ENCODE measurements at regions not wholly inside any gene's neighbourhood (a gene's known extent, or its start where the extent isn't known, plus 50 kb on each side); places are given as distances from the start of the nearest gene placed in this dataset.

DNA sequence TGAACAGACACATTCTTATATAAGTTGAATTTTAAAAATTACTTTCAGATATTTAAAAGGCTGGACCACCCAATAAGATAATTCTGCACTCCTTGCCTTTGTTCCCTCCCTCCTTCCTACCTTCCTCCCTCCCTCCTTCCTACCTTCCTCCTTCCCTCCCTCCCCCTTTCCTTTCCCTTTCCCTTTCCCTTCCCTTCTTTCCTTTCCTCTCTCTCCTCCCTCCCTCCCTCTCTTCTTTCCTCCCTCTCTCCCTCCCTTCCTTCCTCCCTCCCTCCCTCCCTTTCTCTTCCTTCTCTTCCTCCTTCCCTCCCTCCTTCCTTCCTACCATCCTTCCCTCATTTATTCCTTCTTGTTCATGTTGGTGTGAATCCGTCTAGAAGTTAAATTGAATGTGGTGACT is 93.0 kb downstream of the ATP6V1G3 start:
- no peak for DNase-seq
- Histone ChIP-seq H3K27ac (no peak overlapping the region), H3K4me3 (ENCODE audit: low read depth, low read length) (no peak overlapping the region), H3K27me3 (ENCODE audit: insufficient read depth, low read depth, severe bottlenecking) (no peaks in the 10 kb centered on the region), H3K9me3 (ENCODE audit: severe bottlenecking) (no peaks in the 10 kb centered on the region), H3K36me3 (no peaks in the 10 kb centered on the region)
- TF ChIP-seq, protein P1, sequence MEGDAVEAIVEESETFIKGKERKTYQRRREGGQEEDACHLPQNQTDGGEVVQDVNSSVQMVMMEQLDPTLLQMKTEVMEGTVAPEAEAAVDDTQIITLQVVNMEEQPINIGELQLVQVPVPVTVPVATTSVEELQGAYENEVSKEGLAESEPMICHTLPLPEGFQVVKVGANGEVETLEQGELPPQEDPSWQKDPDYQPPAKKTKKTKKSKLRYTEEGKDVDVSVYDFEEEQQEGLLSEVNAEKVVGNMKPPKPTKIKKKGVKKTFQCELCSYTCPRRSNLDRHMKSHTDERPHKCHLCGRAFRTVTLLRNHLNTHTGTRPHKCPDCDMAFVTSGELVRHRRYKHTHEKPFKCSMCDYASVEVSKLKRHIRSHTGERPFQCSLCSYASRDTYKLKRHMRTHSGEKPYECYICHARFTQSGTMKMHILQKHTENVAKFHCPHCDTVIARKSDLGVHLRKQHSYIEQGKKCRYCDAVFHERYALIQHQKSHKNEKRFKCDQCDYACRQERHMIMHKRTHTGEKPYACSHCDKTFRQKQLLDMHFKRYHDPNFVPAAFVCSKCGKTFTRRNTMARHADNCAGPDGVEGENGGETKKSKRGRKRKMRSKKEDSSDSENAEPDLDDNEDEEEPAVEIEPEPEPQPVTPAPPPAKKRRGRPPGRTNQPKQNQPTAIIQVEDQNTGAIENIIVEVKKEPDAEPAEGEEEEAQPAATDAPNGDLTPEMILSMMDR (IDR thresholded peaks at IDR 0.05; ENCODE audit: low read depth, low read length): no peak

- H3K36me3 ChIP-seq: no peaks in the 10 kb centered on the region
- no peak overlapping the region for H3K4me3 ChIP-seq (ENCODE audit: low read depth, low read length)
- TF ChIP-seq, protein P1 (IDR thresholded peaks at IDR 0.05; ENCODE audit: low read depth, low read length): no peak
- DNase-seq: no peak
- H3K9me3 ChIP-seq (ENCODE audit: severe bottlenecking): no peaks in the 10 kb centered on the region
- H3K27ac ChIP-seq: no peak overlapping the region
- H3K27me3 ChIP-seq (ENCODE audit: insufficient read depth, low read depth, severe bottlenecking): no peaks in the 10 kb centered on the region
These were observed 94.6 kb downstream of the ATP6V1G3 start for GRCh38 chr1:198445872-198446271.

DNA sequence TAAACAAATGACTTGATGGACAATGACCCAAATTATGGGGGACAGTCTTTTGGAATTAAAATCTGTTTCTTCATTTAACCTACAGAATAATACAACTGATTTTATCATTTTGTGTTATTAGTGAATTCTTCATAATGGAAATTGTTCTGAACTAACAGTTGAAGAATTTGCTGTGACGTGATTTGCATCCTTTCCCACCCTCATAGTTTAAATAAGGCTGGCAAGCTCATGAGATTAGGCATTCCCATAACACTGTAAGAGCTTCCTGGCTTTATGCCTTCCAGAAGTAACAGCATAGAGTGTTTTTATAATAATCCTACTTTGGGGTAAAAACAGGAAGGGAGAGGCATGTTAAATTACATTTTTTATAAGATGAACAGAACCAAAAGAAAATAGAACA is 95.7 kb downstream of the ATP6V1G3 start:
- Histone ChIP-seq H3K27ac (no peak overlapping the region), H3K4me3 (ENCODE audit: low read depth, low read length) (no peak overlapping the region), H3K9me3 (ENCODE audit: severe bottlenecking) (no peaks in the 10 kb centered on the region), H3K27me3 (ENCODE audit: insufficient read depth, low read depth, severe bottlenecking) (no peaks in the 10 kb centered on the region), H3K36me3 (no peaks in the 10 kb centered on the region)
- DNase-seq: no peak
- TF ChIP-seq, protein P1 (IDR thresholded peaks at IDR 0.05; ENCODE audit: low read depth, low read length): no peak

GRCh38 chr1:198443365-198444233 is 96.9 kb downstream of the ATP6V1G3 start:
- TF ChIP-seq, protein P1 (IDR thresholded peaks at IDR 0.05; ENCODE audit: low read depth, low read length): no peak
- Histone ChIP-seq H3K9me3 (ENCODE audit: severe bottlenecking) (no peaks in the 10 kb centered on the region), H3K4me3 (ENCODE audit: low read depth, low read length) (no peak overlapping the region), H3K27ac (no peak overlapping the region), H3K27me3 (ENCODE audit: insufficient read depth, low read depth, severe bottlenecking) (no peaks in the 10 kb centered on the region), H3K36me3 (no peaks in the 10 kb centered on the region)
- DNase-seq: no peak

DNA sequence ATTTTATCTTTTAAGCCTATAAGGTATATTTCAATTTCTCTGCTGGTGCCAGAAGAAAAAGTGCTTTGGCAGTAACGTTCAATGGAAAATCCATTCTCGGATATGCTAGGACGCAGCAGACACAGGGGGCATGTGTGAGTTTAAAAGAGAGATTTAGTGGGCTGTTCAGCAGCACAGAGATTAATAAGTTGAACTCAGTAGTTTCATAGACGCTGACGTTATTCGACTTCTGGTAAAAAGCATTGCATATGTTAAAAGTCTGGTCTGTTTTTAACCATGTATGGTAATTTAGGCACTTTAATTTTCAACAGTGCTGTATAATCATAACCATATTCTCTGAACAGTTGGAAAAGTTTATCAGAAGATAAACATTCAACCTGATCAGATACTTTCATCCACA is 99.6 kb downstream of the ATP6V1G3 start:
- no peaks in the 10 kb centered on the region for H3K27me3 ChIP-seq (ENCODE audit: insufficient read depth, low read depth, severe bottlenecking)
- H3K27ac ChIP-seq: no peak overlapping the region
- DNase-seq: no peak

More for the DNA sequence above, 99.6 kb downstream of the ATP6V1G3 start:
- no peaks in the 10 kb centered on the region for H3K9me3 ChIP-seq (ENCODE audit: severe bottlenecking)
- no peak overlapping the region for H3K4me3 ChIP-seq (ENCODE audit: low read depth, low read length)
- TF ChIP-seq, protein P1 (IDR thresholded peaks at IDR 0.05; ENCODE audit: low read depth, low read length): no peak
- no peaks in the 10 kb centered on the region for H3K36me3 ChIP-seq
